Stimulated activated CD8-positive, alpha-beta memory T cell treated with anti-CD3 and anti-CD28 coated beads, Interleukin-4, amount 100 ng/mL, for 1 hour (primary cell): ENCODE measurements at regions not wholly inside any gene's neighbourhood (a gene's known extent, or its start where the extent isn't known, plus 50 kb on each side); places are given as distances from the start of the nearest gene placed in this dataset.

Experiments used
- DNase-seq, 2 donors: peaks; one replicate each; pipeline ENCODE4 v3.0.0-alpha.2; 2020; ENCODE audit warnings: low read depth in 2 of 2, low spot score in 1 of 2

GRCh38 chr18:40860189-40860588 is 1094.8 kb upstream of the PIK3C3 start:
- no peak for DNase-seq

GRCh38 chr18:40855661-40856060 is 1099.4 kb upstream of the PIK3C3 start:
- DNase-seq, result no peak

GRCh38 chr18:40852406-40852805 is 1102.6 kb upstream of the PIK3C3 start:
- DNase-seq, result no peak

- no peak for DNase-seq
Observed at GRCh38 chr18:40851014-40851429, 1104.0 kb upstream of the PIK3C3 start.

GRCh38 chr18:40849886-40850285 is 1105.1 kb upstream of the PIK3C3 start:
- no peak for DNase-seq

GRCh38 chr18:40841467-40841866 is 1113.6 kb upstream of the PIK3C3 start:
- DNase-seq, result no peak

- no peak for DNase-seq
Observed at GRCh38 chr18:40841063-40841462, 1114.0 kb upstream of the PIK3C3 start.

GRCh38 chr18:40832362-40832761 is 1122.7 kb upstream of the PIK3C3 start:
- DNase-seq, result no peak

- DNase-seq, result no peak
Observed at GRCh38 chr18:40824291-40824690, 1130.7 kb upstream of the PIK3C3 start.

GRCh38 chr18:40821596-40822243 is 1133.3 kb upstream of the PIK3C3 start:
- no peak for DNase-seq

- DNase-seq, result no peak
Observed at GRCh38 chr18:40812981-40813515, 1142.0 kb upstream of the PIK3C3 start.

- DNase-seq, result no peak
Observed at GRCh38 chr18:40810372-40810771, 1144.7 kb upstream of the PIK3C3 start.

GRCh38 chr18:40789286-40789685 is 1165.7 kb upstream of the PIK3C3 start:
- DNase-seq, result no peak

- no peak for DNase-seq
Observed at GRCh38 chr18:40782453-40783130, 1172.4 kb upstream of the PIK3C3 start.

- DNase-seq, result no peak
Observed at GRCh38 chr18:40769786-40770185, 1185.2 kb upstream of the PIK3C3 start.

- no peak for DNase-seq
Observed at GRCh38 chr18:40760251-40760650, 1194.8 kb upstream of the PIK3C3 start.

- no peak for DNase-seq
Observed at GRCh38 chr18:40754477-40754876, 1200.6 kb upstream of the PIK3C3 start.

- DNase-seq, result no peak
Observed at GRCh38 chr18:40752316-40752715, 1202.7 kb upstream of the PIK3C3 start.

GRCh38 chr18:40751186-40751585 is 1203.8 kb upstream of the PIK3C3 start:
- DNase-seq, result no peak

- no peak for DNase-seq
Observed at GRCh38 chr18:40739029-40739428, 1216.0 kb upstream of the PIK3C3 start.

- no peak for DNase-seq
Observed at GRCh38 chr18:40738321-40738880, 1216.6 kb upstream of the PIK3C3 start.

- DNase-seq, result no peak
Observed at GRCh38 chr18:40708726-40709125, 1246.3 kb upstream of the PIK3C3 start.
